ENCODE measurements at regions not wholly inside any gene's neighbourhood (a gene's known extent, or its start where the extent isn't known, plus 50 kb on each side); places are given as distances from the start of the nearest gene placed in this dataset.

DNA sequence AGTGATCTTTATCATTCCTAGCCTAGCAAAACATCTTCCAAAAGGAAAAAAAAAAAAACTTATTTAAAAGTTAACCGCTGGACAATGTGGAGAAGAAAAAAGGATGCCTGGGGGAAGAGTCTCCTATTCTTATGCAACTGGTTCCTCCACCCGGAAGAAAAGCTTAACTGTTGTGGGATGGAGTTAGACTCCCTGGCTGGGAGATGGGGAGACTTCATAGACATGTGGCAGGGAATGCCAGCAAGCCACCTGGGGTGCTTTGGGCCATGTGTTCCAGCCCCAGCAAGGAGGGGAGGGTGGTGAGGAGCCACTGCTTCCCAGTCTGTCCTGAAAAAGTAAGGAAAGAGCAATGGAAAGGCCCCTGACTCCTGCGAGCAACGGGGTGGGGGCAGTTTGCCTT lies 119.4 kb upstream of the SPIN4 start:
- intact Hi-C loops (cut with DNase I) = no loop called here
- DNase-seq = no peak
- no peaks in the 10 kb centered on the region for H3K36me3 ChIP-seq
- no peaks in the 10 kb centered on the region for H3K27me3 ChIP-seq
- H3K9me3 ChIP-seq = peaks cover 0 to 62% (median 9%) of the 10 kb centered on the region in 12 donors
- no peak for TF ChIP-seq POLR2A (IDR thresholded peaks at IDR 0.05)
- TF ChIP-seq, protein P1, sequence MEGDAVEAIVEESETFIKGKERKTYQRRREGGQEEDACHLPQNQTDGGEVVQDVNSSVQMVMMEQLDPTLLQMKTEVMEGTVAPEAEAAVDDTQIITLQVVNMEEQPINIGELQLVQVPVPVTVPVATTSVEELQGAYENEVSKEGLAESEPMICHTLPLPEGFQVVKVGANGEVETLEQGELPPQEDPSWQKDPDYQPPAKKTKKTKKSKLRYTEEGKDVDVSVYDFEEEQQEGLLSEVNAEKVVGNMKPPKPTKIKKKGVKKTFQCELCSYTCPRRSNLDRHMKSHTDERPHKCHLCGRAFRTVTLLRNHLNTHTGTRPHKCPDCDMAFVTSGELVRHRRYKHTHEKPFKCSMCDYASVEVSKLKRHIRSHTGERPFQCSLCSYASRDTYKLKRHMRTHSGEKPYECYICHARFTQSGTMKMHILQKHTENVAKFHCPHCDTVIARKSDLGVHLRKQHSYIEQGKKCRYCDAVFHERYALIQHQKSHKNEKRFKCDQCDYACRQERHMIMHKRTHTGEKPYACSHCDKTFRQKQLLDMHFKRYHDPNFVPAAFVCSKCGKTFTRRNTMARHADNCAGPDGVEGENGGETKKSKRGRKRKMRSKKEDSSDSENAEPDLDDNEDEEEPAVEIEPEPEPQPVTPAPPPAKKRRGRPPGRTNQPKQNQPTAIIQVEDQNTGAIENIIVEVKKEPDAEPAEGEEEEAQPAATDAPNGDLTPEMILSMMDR (IDR thresholded peaks at IDR 0.05) = no peak
- no peak overlapping the region for H3K4me3 ChIP-seq
- H3K4me1 ChIP-seq = no peaks in the 10 kb centered on the region
- ATAC-seq = no peak
- 74 to 100% (median 86%) methylated on average over 4 of the region's 4 CpGs for WGBS, 4 donors
- no peak overlapping the region for H3K27ac ChIP-seq

DNA sequence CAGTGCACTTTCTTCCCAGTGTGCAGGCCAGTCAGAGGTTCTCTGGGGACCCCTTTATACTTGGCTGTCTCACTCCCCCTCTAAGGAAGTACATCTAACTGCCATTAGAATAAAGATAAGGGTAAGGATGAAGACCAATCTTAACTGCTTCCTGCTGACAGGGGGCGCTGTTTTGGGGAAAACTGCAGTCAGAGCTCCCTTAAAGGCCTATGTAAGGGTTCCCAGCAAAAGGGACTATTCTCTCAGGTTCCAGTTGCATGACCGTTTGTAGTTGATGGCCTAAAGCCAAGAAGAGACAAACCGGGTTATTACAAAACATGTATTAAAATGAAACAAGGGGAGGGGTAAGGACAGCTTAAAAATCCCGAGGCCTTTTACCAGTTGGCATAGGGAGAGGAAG lies 115.6 kb upstream of the SPIN4 start:
- intact Hi-C loops (cut with DNase I) = loop anchor here in 1 of 10 donors (5.0 kb wide), 1 partner anchor 191 kb away; no protein-coding TSS in a partner anchor
- WGBS, 4 donors = 39 to 76% (median 62%) methylated on average over 4 of the region's 4 CpGs
- ATAC-seq (no peak), DNase-seq (no peak)
- Histone ChIP-seq H3K4me1 (no peaks in the 10 kb centered on the region), H3K4me3 (no peak overlapping the region), H3K36me3 (no peaks in the 10 kb centered on the region), H3K9me3 (peaks cover 0 to 37% (median 2%) of the 10 kb centered on the region in 12 donors), H3K27me3 (no peaks in the 10 kb centered on the region), H3K27ac (no peak overlapping the region)
- TF ChIP-seq, protein P1 (IDR thresholded peaks at IDR 0.05) = no peak
- no peak for TF ChIP-seq POLR2A (IDR thresholded peaks at IDR 0.05)

DNA sequence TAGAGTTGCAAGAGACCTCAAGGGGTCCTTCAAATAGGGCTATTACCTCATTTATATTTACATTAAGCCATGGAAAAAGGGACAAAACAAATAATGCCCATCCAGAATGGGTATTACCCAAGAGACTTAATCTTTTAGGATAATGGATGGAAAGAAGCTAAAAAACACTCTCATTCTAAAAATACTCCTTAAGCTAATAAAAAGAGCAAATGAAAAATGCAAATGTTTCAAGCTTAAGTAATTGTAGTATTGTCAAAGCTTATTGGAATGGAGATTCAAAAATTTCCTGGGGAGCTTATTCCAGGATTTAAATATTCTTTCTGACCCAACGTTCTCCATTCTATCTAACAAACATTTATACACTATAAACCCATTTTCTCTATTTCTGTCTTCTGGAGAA lies 107.8 kb upstream of the SPIN4 start:
- 42 to 73% (median 53%) methylated on average over 1 of the region's 1 CpG for WGBS, 4 donors
- no peaks in the 10 kb centered on the region for H3K27me3 ChIP-seq
- intact Hi-C loops (cut with DNase I) = loop anchor here in 1 of 10 donors (10.0 kb wide), 1 partner anchor 64 kb away; no protein-coding TSS in a partner anchor
- no peak for DNase-seq
- no peaks in the 10 kb centered on the region for H3K4me1 ChIP-seq
- peaks cover 0 to 11% (median 0%) of the 10 kb centered on the region in 12 donors for H3K9me3 ChIP-seq
- no peak for TF ChIP-seq POLR2A (IDR thresholded peaks at IDR 0.05)
- TF ChIP-seq, protein P1 (IDR thresholded peaks at IDR 0.05) = no peak
- no peak overlapping the region for H3K27ac ChIP-seq
- no peaks in the 10 kb centered on the region for H3K36me3 ChIP-seq
- no peak overlapping the region for H3K4me3 ChIP-seq
- no peak for ATAC-seq

DNA sequence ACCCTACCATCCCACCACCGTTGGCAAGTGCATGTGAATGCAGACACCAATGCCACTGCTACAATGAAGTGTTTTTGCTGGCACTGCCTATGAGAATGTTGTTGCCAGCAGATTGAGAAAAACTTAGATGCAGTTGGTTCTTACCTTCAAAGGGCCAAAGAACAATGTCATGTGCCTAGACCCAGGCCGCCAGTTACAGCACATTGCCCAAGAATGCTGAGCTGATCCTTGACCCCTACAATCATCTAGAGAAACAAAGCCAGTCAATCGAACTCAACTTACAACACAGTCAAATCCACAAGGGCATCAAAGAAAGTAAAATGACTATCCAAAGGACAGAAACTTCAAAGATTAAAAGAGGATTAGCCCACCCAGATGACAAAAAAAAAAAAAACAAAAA lies 102.4 kb upstream of the SPIN4 start:
- no peak for TF ChIP-seq POLR2A (IDR thresholded peaks at IDR 0.05)
- TF ChIP-seq, protein P1 (IDR thresholded peaks at IDR 0.05) = no peak

More for the DNA sequence above, 102.4 kb upstream of the SPIN4 start:
- DNase-seq (no peak), ATAC-seq (no peak)
- H3K9me3 ChIP-seq = peaks cover 0 to 30% (median 0%) of the 10 kb centered on the region in 12 donors
- no peaks in the 10 kb centered on the region for H3K27me3 ChIP-seq
- intact Hi-C loops (cut with DNase I) = loop anchor here in 1 of 10 donors (10.0 kb wide), 1 partner anchor 59 kb away; no protein-coding TSS in a partner anchor
- H3K4me1 ChIP-seq = no peaks in the 10 kb centered on the region
- 77 to 98% (median 90%) methylated on average over 2 to 3 of the region's 3 CpGs for WGBS, 4 donors
- H3K27ac ChIP-seq = no peak overlapping the region
- H3K4me3 ChIP-seq = no peak overlapping the region
- no peaks in the 10 kb centered on the region for H3K36me3 ChIP-seq
